Glutamatergic neuron (in vitro differentiated cells): ENCODE measurements at regions not wholly inside any gene's neighbourhood (a gene's known extent, or its start where the extent isn't known, plus 50 kb on each side); places are given as distances from the start of the nearest gene placed in this dataset.
"Not testable (repeated sequence)": the region's sequence is repeated elsewhere in the genome, so short reads cannot be mapped to it uniquely, and the experiment has no call there.

Experiments
- DNase-seq: peaks from one replicate; pipeline ENCODE4 v3.0.0; 2022
- H3K27ac Mint-ChIP-seq: one replicate; pipeline ENCODE4 v1.8.0; 2020; ENCODE audit warnings: mild to moderate bottlenecking, mixed read lengths, inconsistent platforms; ENCODE audit not compliant: unreplicated experiment
- H3K27me3 Mint-ChIP-seq: one replicate; pipeline ENCODE4 v1.8.0; 2020; ENCODE audit warnings: mild to moderate bottlenecking, moderate library complexity, mixed read lengths, inconsistent platforms; ENCODE audit not compliant: unreplicated experiment
- H3K36me3 Mint-ChIP-seq: one replicate; pipeline ENCODE4 v1.8.0; 2020; ENCODE audit warnings: mild to moderate bottlenecking, mixed read lengths, inconsistent platforms; ENCODE audit not compliant: unreplicated experiment
- H3K4me1 Mint-ChIP-seq: one replicate; pipeline ENCODE4 v1.8.0; 2020; ENCODE audit warnings: mild to moderate bottlenecking, low read depth, mixed read lengths, inconsistent platforms; ENCODE audit not compliant: unreplicated experiment
- H3K4me3 Mint-ChIP-seq: one replicate; pipeline ENCODE4 v1.8.0; 2020; ENCODE audit warnings: mild to moderate bottlenecking, mixed read lengths, inconsistent platforms; ENCODE audit not compliant: unreplicated experiment
- H3K9me3 Mint-ChIP-seq: one replicate; pipeline ENCODE4 v1.8.0; 2020; ENCODE audit warnings: mild to moderate bottlenecking, moderate library complexity, mixed read lengths, inconsistent platforms; ENCODE audit not compliant: unreplicated experiment
- CTCF ChIP-seq: fragments of 200-600 bp; sonication (generic); IDR thresholded peaks from one replicate; pipeline ENCODE4 v1.5.0; 2021; ENCODE audit not compliant: partially characterized antibody, unreplicated experiment

GRCh38 chr1:244303610-244303969 is 148.1 kb downstream of the ADSS2 start:
- Mint-ChIP-seq H3K4me1 (peaks cover 2% of the 10 kb centered on the region), H3K27ac (peak overlapping the region; percentile 5), H3K36me3 (peaks cover 10% of the 10 kb centered on the region), H3K27me3 (peaks cover 3% of the 10 kb centered on the region), H3K4me3 (no peak overlapping the region), H3K9me3 (no peaks in the 10 kb centered on the region)
- no peak for DNase-seq
- no peak for TF ChIP-seq CTCF

GRCh38 chr1:244304156-244304555 is 147.6 kb downstream of the ADSS2 start:
- no peak overlapping the region for H3K27ac Mint-ChIP-seq
- no peaks in the 10 kb centered on the region for H3K9me3 Mint-ChIP-seq
- DNase-seq, result no peak
- H3K4me1 Mint-ChIP-seq, result peaks cover 2% of the 10 kb centered on the region
- H3K4me3 Mint-ChIP-seq, result no peak overlapping the region
- no peak for TF ChIP-seq CTCF
- H3K36me3 Mint-ChIP-seq, result peaks cover 13% of the 10 kb centered on the region
- peaks cover 3% of the 10 kb centered on the region for H3K27me3 Mint-ChIP-seq

- no peaks in the 10 kb centered on the region for H3K4me1 Mint-ChIP-seq
- DNase-seq, result no peak
- H3K36me3 Mint-ChIP-seq, result peaks cover 13% of the 10 kb centered on the region
- no peaks in the 10 kb centered on the region for H3K9me3 Mint-ChIP-seq
- TF ChIP-seq CTCF, result no peak
- no peak overlapping the region for H3K27ac Mint-ChIP-seq
- no peak overlapping the region for H3K4me3 Mint-ChIP-seq
- H3K27me3 Mint-ChIP-seq, result peaks cover 3% of the 10 kb centered on the region
These were observed 147.1 kb downstream of the ADSS2 start for GRCh38 chr1:244304656-244305055.

GRCh38 chr1:244305776-244306341 is 145.8 kb downstream of the ADSS2 start:
- Mint-ChIP-seq H3K9me3 (no peaks in the 10 kb centered on the region), H3K36me3 (peaks cover 13% of the 10 kb centered on the region), H3K4me3 (no peak overlapping the region), H3K27ac (no peak overlapping the region), H3K27me3 (peaks cover 3% of the 10 kb centered on the region), H3K4me1 (no peaks in the 10 kb centered on the region)
- DNase-seq, result no peak
- TF ChIP-seq CTCF, result no peak

- no peak for DNase-seq
- no peak overlapping the region for H3K4me3 Mint-ChIP-seq
- no peak for TF ChIP-seq CTCF
- peaks cover 13% of the 10 kb centered on the region for H3K36me3 Mint-ChIP-seq
- H3K27me3 Mint-ChIP-seq, result peaks cover 3% of the 10 kb centered on the region
- H3K4me1 Mint-ChIP-seq, result no peaks in the 10 kb centered on the region
- H3K27ac Mint-ChIP-seq, result no peak overlapping the region
- H3K9me3 Mint-ChIP-seq, result no peaks in the 10 kb centered on the region
These were observed 145.2 kb downstream of the ADSS2 start for GRCh38 chr1:244306544-244306943.

GRCh38 chr1:244309191-244309590 is 142.5 kb downstream of the ADSS2 start:
- DNase-seq, H3K4me1 Mint-ChIP-seq, H3K27ac Mint-ChIP-seq, H3K27me3 Mint-ChIP-seq, H3K9me3 Mint-ChIP-seq, H3K4me3 Mint-ChIP-seq: not testable (repeated sequence)
- peaks cover 13% of the 10 kb centered on the region for H3K36me3 Mint-ChIP-seq
